ENCODE measurements at regions not wholly inside any gene's neighbourhood (a gene's known extent, or its start where the extent isn't known, plus 50 kb on each side); places are given as distances from the start of the nearest gene placed in this dataset.

DNA sequence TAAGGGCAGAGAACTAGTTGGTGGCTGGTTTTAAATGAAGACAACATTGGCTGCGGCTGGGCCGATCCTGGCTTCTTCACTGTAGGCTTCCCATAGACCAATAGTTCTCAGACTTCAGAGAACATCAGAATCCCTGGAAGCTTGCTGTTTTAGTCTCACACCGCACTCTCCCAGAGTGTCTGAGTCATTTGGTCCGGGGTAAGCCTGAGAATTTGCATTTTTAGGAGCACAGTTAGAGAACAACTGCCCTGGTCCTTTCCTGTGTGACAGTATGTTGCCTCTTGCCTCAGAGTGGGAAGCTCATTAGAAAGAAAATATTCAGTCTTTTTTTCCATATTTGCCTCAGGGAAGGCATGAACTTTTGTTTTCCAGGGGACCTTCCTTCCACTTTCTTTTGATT is 137.1 kb upstream of the GAREM1 start:
- no peak for TF ChIP-seq TAF1 (IDR thresholded peaks at IDR 0.05; ENCODE audit: borderline replicate concordance, insufficient read depth, low read length)
- TF ChIP-seq, protein P1, sequence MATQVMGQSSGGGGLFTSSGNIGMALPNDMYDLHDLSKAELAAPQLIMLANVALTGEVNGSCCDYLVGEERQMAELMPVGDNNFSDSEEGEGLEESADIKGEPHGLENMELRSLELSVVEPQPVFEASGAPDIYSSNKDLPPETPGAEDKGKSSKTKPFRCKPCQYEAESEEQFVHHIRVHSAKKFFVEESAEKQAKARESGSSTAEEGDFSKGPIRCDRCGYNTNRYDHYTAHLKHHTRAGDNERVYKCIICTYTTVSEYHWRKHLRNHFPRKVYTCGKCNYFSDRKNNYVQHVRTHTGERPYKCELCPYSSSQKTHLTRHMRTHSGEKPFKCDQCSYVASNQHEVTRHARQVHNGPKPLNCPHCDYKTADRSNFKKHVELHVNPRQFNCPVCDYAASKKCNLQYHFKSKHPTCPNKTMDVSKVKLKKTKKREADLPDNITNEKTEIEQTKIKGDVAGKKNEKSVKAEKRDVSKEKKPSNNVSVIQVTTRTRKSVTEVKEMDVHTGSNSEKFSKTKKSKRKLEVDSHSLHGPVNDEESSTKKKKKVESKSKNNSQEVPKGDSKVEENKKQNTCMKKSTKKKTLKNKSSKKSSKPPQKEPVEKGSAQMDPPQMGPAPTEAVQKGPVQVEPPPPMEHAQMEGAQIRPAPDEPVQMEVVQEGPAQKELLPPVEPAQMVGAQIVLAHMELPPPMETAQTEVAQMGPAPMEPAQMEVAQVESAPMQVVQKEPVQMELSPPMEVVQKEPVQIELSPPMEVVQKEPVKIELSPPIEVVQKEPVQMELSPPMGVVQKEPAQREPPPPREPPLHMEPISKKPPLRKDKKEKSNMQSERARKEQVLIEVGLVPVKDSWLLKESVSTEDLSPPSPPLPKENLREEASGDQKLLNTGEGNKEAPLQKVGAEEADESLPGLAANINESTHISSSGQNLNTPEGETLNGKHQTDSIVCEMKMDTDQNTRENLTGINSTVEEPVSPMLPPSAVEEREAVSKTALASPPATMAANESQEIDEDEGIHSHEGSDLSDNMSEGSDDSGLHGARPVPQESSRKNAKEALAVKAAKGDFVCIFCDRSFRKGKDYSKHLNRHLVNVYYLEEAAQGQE (IDR thresholded peaks at IDR 0.05; ENCODE audit: insufficient read depth in 1 of 2, low read depth in 2 of 2, low read length in 2 of 2): no peak
- no peak for TF ChIP-seq FOXP2 (optimal IDR thresholded peaks at IDR 0.05; ENCODE audit: borderline replicate concordance, extremely low read depth, extremely low read length, insufficient read depth)
- no peak for TF ChIP-seq SIN3A (IDR thresholded peaks at IDR 0.05; ENCODE audit: borderline replicate concordance, insufficient read depth, low read length)
- TF ChIP-seq POLR2AphosphoS5 (IDR thresholded peaks at IDR 0.05; ENCODE audit: low read depth, low read length): no peak

DNA sequence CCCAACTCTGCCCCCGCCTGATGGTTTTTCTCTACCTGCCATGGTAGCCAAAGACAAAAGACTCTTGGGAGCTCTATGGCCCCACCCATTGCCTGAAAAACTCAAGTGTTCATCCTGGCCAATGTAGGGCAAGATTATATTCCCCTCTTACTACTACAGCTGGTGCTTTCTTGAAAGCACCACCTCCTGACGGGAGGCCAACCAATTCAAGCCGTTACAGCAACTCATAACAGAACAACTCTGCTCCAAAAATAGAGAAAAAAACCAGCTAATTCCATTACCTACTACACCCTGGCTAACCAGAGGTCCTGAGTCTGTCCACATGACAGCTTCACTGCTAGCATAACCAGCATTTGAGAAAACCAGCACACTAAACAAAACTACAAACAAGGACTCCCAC is 127.5 kb upstream of the GAREM1 start:
- TF ChIP-seq TAF1 (IDR thresholded peaks at IDR 0.05; ENCODE audit: borderline replicate concordance, insufficient read depth, low read length): no peak

DNA sequence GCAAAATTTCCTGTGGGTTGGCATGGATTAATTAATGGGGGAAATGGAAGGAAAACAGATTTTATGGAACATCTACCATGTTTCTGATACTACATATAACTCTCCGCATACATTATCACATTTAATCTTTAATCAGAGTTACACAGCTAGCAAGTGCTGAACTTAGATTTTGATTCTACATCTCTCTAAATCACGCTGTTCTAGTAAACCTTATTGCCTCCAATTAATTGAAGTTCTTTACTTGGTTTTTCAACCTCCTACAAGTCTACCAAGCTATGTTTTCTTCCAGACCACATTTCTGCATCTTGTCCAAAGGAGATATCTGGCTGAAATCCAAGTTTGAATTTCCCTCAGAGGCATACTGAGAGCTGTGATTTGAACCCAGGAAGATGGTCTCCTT is 125.8 kb upstream of the GAREM1 start:
- TF ChIP-seq SIN3A (IDR thresholded peaks at IDR 0.05; ENCODE audit: borderline replicate concordance, insufficient read depth, low read length) (no peak), FOXP2 (optimal IDR thresholded peaks at IDR 0.05; ENCODE audit: borderline replicate concordance, extremely low read depth, extremely low read length, insufficient read depth) (no peak), TAF1 (IDR thresholded peaks at IDR 0.05; ENCODE audit: borderline replicate concordance, insufficient read depth, low read length) (no peak), POLR2AphosphoS5 (IDR thresholded peaks at IDR 0.05; ENCODE audit: low read depth, low read length) (no peak)
- TF ChIP-seq, protein P1 (IDR thresholded peaks at IDR 0.05; ENCODE audit: insufficient read depth in 1 of 2, low read depth in 2 of 2, low read length in 2 of 2): no peak

DNA sequence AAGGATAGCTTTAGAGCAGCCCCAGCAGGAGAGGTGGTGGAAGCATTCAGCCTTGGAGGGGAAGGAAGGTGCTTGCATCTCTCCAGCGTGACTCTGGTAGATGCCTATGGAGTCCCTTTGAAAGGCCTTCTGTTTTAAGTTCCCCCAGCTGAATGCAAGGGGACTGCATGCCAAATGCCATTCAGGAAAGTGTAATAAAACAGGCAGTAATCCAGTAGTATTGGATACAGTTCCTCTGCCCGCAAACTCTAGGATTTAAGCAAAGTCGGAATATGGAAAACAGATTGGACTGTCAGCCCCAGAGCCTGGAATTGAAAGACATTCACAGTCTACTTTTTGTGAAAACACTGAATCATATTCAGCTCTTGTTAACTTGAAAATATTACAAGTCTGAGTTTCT is 125.2 kb upstream of the GAREM1 start:
- TF ChIP-seq, protein P1 (IDR thresholded peaks at IDR 0.05; ENCODE audit: insufficient read depth in 1 of 2, low read depth in 2 of 2, low read length in 2 of 2): no peak
- TF ChIP-seq FOXP2 (optimal IDR thresholded peaks at IDR 0.05; ENCODE audit: borderline replicate concordance, extremely low read depth, extremely low read length, insufficient read depth) (no peak), POLR2AphosphoS5 (IDR thresholded peaks at IDR 0.05; ENCODE audit: low read depth, low read length) (no peak), TAF1 (IDR thresholded peaks at IDR 0.05; ENCODE audit: borderline replicate concordance, insufficient read depth, low read length) (no peak), SIN3A (IDR thresholded peaks at IDR 0.05; ENCODE audit: borderline replicate concordance, insufficient read depth, low read length) (no peak)

DNA sequence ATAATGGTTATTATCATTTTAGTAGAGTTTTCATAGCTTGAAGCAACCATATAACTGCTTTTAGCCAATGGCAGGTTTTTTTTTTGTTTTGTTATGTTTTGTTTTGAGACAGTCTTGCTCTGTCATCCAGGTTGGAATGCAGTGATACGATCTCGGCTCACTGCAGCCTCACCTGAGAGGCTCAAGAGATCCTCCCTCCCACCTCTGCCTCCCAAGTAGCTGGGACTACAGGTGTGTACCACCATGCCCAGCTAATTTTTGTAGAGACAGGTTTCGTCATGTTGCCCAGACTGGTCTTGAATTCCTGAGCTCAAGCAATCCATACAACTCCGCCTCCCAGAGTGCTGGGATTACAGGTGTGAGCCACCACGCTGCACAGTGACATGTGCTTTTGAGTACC is 117.5 kb upstream of the GAREM1 start:
- TF ChIP-seq POLR2AphosphoS5 (IDR thresholded peaks at IDR 0.05; ENCODE audit: low read depth, low read length) (no peak), SIN3A (IDR thresholded peaks at IDR 0.05; ENCODE audit: borderline replicate concordance, insufficient read depth, low read length) (no peak), TAF1 (IDR thresholded peaks at IDR 0.05; ENCODE audit: borderline replicate concordance, insufficient read depth, low read length) (no peak), FOXP2 (optimal IDR thresholded peaks at IDR 0.05; ENCODE audit: borderline replicate concordance, extremely low read depth, extremely low read length, insufficient read depth) (no peak)
- TF ChIP-seq, protein P1 (IDR thresholded peaks at IDR 0.05; ENCODE audit: insufficient read depth in 1 of 2, low read depth in 2 of 2, low read length in 2 of 2): no peak
